HEK293 (cell line): ENCODE measurements at regions not wholly inside any gene's neighbourhood (a gene's known extent, or its start where the extent isn't known, plus 50 kb on each side); places are given as distances from the start of the nearest gene placed in this dataset.

ENCODE experiments used
- YY1 ChIP-seq: fragments of 450-650 bp; formaldehyde crosslinking; IDR thresholded peaks from 2 replicates; pipeline ENCODE4 v1.5.1; 2018; ENCODE audit warnings: missing biosample characterization, missing genetic modification characterization
- ZBTB20 ChIP-seq: fragments of 450-650 bp; formaldehyde crosslinking; IDR thresholded peaks from 2 replicates; pipeline ENCODE4 v1.5.1; 2016; ENCODE audit warnings: missing biosample characterization, missing genetic modification characterization
- ZNF112 ChIP-seq: fragments of 450-650 bp; formaldehyde crosslinking; IDR thresholded peaks from 2 replicates; pipeline ENCODE4 v1.5.0; 2017; ENCODE audit warnings: missing biosample characterization, missing genetic modification characterization
- ZNF121 ChIP-seq: fragments of 450-650 bp; formaldehyde crosslinking; IDR thresholded peaks from 2 replicates; pipeline ENCODE4 v1.5.1; 2016; ENCODE audit warnings: missing biosample characterization, missing genetic modification characterization
- ZNF174 ChIP-seq: fragments of 450-650 bp; formaldehyde crosslinking; IDR thresholded peaks from 2 replicates; pipeline ENCODE4 v1.5.0; 2017; ENCODE audit warnings: missing biosample characterization, mild to moderate bottlenecking, missing genetic modification characterization
- ZNF175 ChIP-seq: fragments of 450-650 bp; formaldehyde crosslinking; IDR thresholded peaks from 2 replicates; pipeline ENCODE4 v1.5.1; 2016; ENCODE audit warnings: missing biosample characterization, missing genetic modification characterization
- ZNF24 ChIP-seq: fragments of 450-650 bp; formaldehyde crosslinking; IDR thresholded peaks from 2 replicates; pipeline ENCODE4 v1.5.1; 2016; ENCODE audit warnings: missing biosample characterization, missing genetic modification characterization
- ZNF280D ChIP-seq: fragments of 450-650 bp; formaldehyde crosslinking; IDR thresholded peaks from 2 replicates; pipeline ENCODE4 v1.5.1; 2016; ENCODE audit warnings: missing biosample characterization, missing genetic modification characterization
- ZNF354C ChIP-seq: fragments of 450-650 bp; formaldehyde crosslinking; IDR thresholded peaks from 2 replicates; pipeline ENCODE4 v1.5.1; 2016; ENCODE audit warnings: missing biosample characterization, missing genetic modification characterization, low read depth, borderline replicate concordance
- TF ChIP-seq, protein P1 (sequence below): fragments of 450-650 bp; formaldehyde crosslinking; IDR thresholded peaks from 2 replicates; pipeline ENCODE4 v1.5.1; 2016; ENCODE audit warnings: missing biosample characterization, missing genetic modification characterization
- TF ChIP-seq, protein P2 (sequence below): fragments of 450-650 bp; formaldehyde crosslinking; IDR thresholded peaks from 2 replicates; pipeline ENCODE4 v1.5.1; 2016; ENCODE audit warnings: missing biosample characterization, missing genetic modification characterization
- TF ChIP-seq, protein P3 (sequence below): fragments of 450-650 bp; formaldehyde crosslinking; IDR thresholded peaks from 2 replicates; pipeline ENCODE4 v1.5.1; 2016; ENCODE audit warnings: missing biosample characterization, missing genetic modification characterization, low read depth

DNA sequence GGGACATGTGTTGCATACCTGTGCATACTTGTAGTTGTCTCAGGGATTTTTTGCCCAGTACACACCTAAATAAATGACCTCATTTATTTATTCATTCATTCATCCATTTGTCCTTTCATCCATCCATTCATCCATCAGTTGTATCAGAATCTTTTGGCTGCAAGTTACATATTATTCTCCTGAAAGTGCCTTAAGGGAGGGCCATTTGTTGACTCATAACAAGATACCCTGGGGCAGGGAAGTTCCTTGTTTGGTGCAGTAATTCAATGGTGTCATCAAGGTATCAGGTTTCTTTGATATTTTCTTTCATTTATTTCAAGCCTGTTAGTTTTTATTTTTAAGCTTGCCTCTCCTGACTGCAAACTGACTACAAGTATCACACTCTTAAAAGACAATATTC, 597.9 kb upstream of the TLE4 start:
- no peak for TF ChIP-seq ZNF112 (tag by site-specific recombination)
- no peak for TF ChIP-seq ZNF121 (tag by site-specific recombination)
- no peak for TF ChIP-seq ZNF24 (tag by site-specific recombination)
- TF ChIP-seq, protein P1, sequence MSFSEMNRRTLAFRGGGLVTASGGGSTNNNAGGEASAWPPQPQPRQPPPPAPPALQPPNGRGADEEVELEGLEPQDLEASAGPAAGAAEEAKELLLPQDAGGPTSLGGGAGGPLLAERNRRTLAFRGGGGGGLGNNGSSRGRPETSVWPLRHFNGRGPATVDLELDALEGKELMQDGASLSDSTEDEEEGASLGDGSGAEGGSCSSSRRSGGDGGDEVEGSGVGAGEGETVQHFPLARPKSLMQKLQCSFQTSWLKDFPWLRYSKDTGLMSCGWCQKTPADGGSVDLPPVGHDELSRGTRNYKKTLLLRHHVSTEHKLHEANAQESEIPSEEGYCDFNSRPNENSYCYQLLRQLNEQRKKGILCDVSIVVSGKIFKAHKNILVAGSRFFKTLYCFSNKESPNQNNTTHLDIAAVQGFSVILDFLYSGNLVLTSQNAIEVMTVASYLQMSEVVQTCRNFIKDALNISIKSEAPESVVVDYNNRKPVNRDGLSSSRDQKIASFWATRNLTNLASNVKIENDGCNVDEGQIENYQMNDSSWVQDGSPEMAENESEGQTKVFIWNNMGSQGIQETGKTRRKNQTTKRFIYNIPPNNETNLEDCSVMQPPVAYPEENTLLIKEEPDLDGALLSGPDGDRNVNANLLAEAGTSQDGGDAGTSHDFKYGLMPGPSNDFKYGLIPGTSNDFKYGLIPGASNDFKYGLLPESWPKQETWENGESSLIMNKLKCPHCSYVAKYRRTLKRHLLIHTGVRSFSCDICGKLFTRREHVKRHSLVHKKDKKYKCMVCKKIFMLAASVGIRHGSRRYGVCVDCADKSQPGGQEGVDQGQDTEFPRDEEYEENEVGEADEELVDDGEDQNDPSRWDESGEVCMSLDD (tag by site-specific recombination): no peak
- TF ChIP-seq, protein P2, sequence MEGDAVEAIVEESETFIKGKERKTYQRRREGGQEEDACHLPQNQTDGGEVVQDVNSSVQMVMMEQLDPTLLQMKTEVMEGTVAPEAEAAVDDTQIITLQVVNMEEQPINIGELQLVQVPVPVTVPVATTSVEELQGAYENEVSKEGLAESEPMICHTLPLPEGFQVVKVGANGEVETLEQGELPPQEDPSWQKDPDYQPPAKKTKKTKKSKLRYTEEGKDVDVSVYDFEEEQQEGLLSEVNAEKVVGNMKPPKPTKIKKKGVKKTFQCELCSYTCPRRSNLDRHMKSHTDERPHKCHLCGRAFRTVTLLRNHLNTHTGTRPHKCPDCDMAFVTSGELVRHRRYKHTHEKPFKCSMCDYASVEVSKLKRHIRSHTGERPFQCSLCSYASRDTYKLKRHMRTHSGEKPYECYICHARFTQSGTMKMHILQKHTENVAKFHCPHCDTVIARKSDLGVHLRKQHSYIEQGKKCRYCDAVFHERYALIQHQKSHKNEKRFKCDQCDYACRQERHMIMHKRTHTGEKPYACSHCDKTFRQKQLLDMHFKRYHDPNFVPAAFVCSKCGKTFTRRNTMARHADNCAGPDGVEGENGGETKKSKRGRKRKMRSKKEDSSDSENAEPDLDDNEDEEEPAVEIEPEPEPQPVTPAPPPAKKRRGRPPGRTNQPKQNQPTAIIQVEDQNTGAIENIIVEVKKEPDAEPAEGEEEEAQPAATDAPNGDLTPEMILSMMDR: no peak
- TF ChIP-seq ZNF280D (tag by site-specific recombination): no peak
- TF ChIP-seq YY1: no peak
- TF ChIP-seq ZNF175 (tag by site-specific recombination): no peak
- TF ChIP-seq ZBTB20 (tag by site-specific recombination): no peak
- TF ChIP-seq, protein P3, sequence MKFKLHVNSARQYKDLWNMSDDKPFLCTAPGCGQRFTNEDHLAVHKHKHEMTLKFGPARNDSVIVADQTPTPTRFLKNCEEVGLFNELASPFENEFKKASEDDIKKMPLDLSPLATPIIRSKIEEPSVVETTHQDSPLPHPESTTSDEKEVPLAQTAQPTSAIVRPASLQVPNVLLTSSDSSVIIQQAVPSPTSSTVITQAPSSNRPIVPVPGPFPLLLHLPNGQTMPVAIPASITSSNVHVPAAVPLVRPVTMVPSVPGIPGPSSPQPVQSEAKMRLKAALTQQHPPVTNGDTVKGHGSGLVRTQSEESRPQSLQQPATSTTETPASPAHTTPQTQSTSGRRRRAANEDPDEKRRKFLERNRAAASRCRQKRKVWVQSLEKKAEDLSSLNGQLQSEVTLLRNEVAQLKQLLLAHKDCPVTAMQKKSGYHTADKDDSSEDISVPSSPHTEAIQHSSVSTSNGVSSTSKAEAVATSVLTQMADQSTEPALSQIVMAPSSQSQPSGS (tag by site-specific recombination): no peak
- no peak for TF ChIP-seq ZNF354C (tag by site-specific recombination)
- no peak for TF ChIP-seq ZNF174 (tag by site-specific recombination)
